SIG-M5 treated with dmso at 0.1 percent for 504 hours (cell line): ENCODE measurements at regions not wholly inside any gene's neighbourhood (a gene's known extent, or its start where the extent isn't known, plus 50 kb on each side); places are given as distances from the start of the nearest gene placed in this dataset.

Source experiments
- DNase-seq: peaks from one replicate; lab custom pipeline; 2025; ENCODE audit not compliant: unreplicated experiment; lab: John Stamatoyannopoulos, UW

DNA sequence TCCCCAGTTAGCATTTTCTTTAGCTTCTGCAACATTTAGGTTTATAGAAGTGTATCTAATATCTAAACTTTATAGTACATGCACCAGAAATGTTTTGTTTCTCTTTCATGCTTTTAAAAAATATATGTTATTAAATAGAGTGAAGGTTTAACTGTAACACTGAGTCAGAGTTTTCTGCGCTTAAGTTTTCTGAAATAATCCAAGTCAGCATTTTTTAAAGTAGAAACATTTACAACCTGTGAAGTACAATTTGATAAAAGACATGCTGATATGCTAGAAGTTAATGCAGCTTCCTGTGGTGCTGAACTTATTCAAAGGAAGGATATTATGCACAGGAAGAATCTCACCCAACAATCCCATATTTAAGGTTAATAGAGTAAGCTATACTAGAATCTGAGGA is 1096.8 kb downstream of the LRFN5 start:
- DNase-seq = no peak

DNA sequence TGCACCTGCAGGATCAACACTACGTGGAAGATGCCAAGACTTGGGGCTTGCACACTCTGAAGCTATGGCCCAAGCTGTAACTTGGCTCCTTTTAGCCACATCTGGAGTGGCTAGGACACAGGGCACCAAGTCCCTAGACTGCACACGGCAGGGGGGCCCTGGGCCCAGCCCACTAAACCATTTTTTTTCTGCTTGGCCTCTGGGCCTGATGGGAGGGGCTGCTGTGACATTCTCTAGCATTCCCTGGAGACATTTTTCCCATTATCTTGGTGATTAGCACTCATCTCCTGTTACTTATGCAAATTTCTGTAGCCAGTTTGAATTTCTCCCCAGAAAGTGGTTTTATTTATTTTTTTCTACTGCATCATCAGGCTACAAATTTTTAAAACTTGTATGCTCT is 1080.7 kb downstream of the LRFN5 start:
- no peak for DNase-seq

DNA sequence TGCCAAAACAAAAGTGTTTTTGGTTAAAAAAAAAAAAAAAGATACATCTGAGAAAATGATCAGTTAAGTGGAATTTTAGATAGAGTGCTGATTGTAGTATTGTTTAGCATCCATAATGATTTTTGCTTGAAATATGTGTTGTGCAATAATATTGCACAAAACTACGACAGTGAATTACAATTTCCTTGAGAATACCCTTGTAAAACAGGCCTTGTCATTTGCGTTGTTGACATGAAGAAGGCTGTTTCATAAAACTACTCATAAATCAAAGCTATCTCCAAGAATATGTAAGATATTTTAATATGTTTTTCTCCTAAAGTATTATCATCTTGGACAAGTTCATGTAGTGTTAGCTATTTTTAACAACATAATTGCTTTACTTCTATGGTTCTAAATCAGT is 1077.0 kb downstream of the LRFN5 start:
- no peak for DNase-seq

DNA sequence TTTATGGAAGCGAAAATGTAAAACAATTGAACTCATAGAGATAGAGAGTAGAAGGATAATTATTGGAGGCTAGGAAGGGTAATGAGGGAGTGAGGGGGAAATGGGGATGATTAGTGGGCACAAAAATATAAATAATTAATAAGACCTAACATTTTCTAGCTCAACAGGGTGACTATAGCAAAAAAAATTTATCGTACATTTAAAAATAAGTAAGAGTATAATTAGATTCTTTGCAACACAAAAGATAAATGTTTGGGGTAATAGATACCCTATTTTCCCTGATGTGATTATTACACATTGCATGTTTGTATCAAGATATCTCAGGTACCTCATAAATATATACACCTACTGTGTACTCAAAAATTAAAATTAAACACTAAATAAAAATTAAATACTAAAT is 1070.0 kb downstream of the LRFN5 start:
- no peak for DNase-seq

DNA sequence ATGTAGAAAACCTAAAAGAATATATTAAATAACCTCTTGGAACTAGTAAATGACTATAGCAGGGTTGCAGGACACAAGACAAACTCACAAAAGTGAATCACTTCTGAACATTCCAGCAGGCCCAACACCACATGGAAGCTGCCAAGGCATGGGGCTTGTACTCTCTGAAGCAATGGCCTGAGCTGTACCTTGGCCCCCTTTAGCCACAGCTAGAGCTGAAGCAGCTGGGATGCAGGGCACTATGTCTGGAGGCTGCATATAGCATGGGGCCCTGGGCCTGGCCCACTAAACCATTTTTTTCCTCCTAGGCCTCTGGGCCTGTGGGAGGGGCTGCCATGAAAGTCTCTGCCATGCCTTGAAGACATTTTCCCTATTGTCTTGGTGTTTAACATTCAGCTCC is 1067.3 kb downstream of the LRFN5 start:
- DNase-seq = no peak

DNA sequence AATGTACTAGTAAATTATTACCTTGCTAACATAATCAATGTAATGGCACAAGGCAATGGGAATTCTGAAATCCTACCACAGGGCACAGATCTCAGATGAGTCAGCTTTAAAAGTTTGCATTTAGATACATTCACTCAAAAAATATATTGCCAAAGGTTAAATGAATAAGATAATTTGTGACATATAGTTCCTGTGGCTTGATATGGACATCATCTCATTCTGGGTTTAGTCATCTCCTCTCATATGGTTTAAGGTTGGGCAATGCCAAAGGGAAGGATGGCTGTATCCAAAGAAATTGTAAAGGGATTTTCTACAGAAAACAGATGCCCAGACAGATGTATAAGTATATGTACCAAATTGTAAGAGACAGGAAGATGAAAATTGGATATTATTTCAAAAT is 1065.0 kb downstream of the LRFN5 start:
- DNase-seq = no peak

DNA sequence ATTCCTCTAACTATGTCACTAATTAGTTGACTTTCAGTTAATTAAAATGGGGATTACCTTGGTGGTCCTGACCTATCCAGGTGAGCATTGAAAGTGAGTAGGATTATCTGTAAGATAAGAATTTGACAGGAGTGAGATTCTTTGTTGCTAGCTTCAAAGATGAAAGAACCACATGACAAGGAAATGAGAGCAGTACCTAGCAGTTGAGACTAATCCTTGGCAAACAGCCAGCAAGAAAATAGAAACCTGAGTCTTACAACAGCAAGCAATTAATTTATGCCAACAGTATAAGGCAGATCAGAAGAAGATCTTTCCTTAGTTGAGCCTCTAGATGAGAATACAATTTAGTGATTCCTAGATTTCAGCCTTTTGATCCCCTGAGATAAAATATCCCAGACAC is 1058.4 kb downstream of the LRFN5 start:
- DNase-seq = no peak

DNA sequence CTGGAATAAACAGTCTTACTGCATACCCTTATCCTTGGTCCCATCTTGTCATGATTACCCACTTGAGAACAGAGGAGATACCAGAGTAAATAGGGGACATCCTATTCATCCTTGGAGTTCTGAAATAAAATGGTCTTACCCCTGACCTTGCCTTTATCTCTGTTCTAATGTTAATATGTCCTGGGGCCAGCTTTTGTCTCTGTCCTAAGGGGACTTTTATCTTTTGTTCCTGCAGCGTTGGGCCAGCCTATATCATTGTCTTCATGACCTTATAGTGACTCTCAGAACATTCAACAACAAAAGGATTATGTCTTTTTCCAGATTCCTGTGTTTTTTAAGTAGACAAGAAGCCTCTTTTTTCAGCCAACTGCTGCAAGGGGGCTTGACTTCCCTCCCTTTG is 1057.5 kb downstream of the LRFN5 start:
- DNase-seq = no peak

DNA sequence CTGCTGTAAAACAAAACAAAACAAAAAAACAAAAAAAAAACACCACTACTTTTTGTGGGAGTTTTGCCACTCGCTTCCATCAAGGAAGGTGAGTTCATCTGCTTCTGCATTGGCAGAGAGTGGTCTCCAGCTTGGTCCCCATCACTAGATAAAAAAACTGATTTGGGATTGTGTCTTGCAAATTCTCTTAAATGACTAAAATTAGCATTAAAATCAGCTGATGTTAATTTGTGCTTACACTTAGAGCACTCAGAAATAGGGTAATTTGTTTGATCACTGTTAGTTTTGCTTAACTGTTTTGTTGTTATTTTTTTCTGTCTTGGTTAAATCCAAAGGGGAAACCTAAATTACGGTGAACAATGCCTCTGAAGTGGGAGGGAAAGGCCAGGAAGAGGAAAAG is 1048.0 kb downstream of the LRFN5 start:
- no peak for DNase-seq

DNA sequence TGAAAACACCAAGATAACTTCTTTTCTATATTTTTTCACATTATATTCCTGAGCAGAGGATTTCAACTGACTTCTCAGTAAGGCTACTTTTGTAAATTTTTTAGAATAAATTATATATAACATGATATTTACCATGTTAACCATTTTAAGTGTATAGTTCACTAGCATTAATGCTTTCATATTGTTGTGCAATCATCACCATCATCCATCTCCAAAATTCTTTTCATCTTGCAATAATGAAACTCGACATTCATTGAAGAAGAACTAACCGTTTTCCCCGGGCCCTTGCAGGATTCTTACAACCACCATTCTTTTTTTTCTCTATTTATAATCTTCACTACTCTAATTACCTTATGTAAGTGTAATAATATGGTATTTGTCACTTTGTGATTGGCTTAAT is 1036.1 kb downstream of the LRFN5 start:
- DNase-seq = no peak

DNA sequence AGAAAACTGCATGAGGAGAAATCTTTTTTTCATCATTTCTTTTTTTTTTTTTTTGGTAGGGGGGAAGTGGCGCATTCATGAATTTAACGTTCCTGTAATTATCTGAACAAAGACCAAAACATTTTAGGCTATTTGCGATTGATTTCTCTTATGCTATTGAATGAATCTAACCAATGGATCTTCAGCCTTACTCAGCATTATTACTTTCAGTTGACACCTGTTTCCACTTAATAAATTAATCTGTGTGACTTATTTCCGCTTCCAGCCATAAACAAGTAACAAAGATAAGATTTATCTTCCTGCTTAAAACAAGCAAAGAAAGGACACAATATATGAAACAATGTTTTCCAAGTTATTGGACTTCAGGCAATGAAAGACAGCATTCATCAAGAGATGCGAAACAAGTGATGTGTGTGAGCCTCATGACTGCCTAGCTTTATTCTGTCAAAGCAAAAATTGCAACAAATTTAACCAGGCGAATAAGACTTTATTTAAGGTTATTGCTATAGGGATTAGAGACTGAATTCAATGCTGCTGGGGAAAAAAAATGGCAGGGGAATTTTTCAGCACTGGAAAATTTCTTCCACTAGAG is 1026.9 kb downstream of the LRFN5 start:
- no peak for DNase-seq

DNA sequence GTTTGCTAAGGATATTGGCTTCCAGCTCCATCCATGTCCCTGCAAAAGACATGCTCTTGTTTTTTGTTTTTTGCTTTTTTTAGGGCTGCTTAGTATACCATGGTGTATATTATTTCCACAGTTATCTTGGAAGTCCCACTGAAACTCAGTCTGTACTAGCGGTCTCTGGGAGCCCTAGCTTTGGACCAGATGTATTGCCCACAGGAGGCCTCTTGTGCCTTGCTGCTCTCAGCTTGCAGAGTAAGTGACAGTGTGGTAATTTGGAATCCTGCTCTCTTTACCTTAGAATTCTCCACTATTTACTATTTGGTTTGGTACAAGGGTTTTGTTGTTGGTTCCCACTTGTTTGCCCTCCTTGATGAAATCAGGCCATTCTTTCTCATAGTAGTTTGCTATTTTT is 1022.9 kb downstream of the LRFN5 start:
- DNase-seq = no peak

DNA sequence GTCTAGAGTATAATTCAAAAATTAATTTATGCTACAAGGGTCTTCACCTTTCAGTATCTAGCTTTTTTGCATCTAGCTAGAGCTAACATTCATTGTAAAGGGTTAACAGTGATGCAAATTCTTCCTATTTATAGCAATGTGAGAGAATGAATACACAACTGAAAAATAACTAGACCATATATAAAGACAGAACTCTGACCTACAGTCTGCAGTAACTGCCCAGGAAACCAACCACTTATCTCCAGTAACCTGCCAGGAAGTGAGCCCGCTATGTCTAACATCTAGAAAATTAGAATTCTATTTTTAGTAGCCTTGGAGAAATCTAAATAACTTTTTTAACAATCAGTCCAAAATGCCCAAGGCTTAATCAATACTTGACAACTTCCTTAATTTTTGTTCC is 1021.9 kb downstream of the LRFN5 start:
- no peak for DNase-seq

DNA sequence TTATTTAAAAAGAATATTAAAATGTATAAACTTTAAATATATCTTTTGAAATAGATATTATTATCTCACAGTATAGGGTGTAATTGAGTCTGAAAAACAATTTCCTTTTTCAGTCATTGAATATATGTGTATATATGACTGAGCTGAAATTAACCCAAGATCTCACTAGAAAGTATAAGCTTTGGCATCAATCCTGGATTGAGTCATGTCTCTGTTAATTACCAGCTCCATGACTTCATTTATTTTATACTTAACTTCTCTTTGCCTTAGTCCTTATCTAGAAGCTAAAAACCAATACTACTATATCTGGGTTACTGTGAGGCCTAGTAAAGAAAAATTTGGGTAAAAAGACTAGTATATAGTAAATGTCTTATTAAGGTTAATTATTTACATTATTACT is 1020.3 kb downstream of the LRFN5 start:
- no peak for DNase-seq

DNA sequence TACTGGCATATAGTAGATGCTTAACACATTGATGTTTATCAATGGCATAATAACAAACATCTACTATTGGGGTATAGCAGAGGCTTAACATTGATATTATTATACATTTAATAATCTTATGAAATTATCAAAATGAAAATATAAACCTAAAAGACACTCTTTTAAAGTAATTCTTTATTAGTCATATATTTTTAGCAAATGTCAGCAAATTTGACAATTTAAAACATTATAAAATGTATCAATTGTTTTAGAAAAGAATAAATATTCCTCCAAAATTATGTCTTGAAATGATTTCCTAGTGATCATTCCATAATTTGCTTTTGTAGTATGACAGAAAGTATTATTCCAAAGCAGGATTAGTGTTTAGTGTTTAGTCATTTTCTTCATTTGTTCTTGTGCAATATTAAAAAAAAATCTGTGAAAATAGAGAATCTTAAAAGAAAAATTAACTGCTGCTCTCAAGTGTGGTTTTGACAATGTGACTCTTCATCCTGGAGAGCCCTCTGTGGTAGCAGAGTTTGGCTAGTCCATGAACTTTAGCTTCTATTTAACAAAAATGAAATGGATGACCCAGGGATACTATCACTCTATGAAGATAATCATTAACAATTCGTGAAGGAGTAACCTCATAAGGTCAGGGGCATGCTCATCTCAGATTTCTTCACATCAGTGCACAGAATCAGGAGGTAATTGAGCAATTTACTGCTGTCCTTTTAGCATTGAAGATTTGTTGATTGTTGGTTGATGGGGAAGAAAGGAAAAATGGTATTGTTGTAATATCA is 1018.5 kb downstream of the LRFN5 start:
- DNase-seq = no peak

DNA sequence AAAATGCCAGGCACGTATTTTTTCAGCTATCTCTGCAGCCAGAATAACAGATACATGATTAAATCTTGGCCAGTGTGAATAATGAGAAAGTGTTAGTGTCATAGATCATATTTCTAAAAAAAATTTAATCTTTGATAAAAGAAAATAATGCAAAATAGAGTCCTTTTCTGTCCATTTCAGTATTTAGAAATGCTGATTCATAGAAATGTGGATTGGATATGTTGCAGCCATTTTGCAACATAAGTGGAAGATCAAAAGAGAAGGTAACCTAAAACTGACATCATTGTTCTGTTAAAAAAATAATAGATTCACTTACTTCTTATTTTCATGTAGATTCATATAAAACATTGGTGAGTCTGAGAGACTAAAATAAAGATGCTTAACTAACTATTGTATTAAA is 1010.3 kb downstream of the LRFN5 start:
- no peak for DNase-seq

DNA sequence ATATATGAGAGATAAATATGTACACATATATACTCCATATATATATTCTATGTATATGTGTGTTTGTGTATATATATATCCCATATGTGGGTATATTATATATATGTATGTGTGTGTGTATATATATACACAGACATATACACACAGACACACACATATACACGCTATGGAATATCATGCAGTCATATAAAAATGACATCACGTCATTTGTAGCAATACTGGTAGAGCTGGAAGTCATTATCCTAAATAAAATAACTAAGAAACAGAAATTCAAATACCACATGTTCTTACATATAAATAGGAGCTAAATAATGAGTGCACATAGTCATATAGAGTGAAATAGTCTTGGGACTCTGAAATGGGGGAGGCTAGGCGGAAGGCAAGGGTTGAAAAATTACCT is 1000.2 kb downstream of the LRFN5 start:
- no peak for DNase-seq

DNA sequence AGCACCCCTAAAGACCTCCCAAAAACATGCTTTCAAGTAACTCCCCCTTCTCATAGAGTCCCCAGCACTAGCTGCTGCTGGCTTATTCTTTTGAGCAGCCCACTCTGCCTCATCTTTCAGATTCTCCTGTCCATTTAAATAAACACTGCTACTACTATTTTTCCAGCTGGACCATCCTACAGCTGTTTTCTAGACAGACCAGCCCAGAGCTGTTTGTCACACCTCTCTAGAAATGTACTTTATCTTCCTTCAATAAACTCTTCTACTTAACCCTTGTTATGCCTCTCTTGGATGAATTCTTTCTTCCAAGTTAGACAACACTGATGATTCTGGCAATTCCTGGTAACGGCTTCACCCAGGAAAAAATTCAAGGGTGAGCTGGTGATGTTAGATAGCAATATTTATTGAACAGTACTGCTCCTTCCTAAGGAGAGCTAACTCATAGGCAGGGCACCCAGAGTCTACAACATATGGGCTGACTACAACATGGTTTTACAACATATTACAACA is 995.7 kb downstream of the LRFN5 start:
- DNase-seq = no peak

DNA sequence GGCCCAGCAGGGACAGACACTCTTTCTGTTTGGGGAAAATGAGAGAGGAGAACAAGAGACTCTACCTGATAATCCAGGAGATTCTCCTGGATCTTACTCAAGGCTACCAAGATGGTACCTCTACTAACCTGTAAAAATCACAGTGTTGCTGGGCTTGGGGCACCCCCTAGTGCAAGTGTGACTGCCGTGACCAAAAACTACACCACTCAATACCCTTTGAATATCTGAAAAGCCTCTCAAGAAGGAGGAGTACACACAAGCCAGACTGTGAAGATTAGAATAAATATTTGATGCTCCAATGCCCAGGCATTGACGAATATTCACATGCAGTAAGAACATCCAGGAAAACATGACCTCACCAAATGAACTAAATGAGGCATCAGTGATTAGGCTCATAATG is 965.4 kb downstream of the LRFN5 start:
- DNase-seq = no peak

DNA sequence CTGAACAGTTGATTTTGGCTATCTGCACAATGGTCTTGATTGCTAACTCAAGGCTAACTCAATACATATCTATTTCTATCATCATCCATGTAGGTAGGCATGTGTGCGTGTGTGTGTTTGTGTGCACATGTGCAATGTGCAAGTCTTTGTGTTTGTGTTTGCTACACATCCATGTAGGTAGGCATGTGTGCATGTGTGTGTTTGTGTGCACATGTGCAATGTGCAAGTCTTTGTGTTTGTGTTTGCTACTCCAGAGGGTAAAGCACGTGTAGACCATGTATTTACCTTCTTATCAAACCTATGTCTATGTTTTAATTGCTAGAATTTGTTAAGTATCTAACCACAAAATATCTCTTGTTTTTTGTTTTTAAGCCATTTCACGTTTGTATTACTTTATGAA is 962.6 kb downstream of the LRFN5 start:
- no peak for DNase-seq

DNA sequence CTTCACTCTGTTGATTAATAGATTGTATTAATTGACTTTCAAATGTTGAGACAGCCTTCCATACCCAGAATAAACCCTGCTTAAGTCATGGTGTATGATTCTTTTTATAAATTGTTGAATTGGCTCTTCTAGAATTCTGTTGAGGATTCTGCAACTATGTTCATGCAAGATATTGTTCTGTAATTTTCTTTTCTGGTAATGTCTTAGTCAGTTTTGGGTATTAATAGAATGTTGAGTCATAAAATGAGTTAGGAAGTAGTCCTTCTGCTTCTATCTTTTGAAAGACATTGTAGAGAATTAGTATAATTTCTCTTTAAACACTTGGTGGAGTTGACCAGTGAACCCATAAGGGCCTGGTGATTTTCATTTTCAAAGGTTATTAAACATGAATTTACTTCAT is 958.9 kb downstream of the LRFN5 start:
- peak; percentile 18 for DNase-seq

DNA sequence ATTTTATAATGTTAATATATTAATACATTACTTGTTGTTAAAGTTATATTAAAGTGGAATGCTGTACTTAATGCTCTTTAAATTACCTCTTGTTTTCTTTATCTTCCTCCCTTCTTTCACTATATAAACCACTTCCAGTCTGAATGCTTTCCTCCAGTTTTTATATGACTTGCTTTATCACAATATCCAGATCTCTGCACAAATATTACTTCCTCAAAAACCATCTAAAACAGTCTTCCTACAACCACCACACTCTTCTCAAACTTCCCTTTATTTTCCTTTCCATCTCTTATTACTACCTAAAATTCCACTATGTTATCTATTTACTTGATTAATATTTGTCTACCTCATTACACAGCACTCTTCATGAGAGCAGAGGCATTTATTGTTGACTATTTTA is 956.6 kb downstream of the LRFN5 start:
- DNase-seq = no peak

DNA sequence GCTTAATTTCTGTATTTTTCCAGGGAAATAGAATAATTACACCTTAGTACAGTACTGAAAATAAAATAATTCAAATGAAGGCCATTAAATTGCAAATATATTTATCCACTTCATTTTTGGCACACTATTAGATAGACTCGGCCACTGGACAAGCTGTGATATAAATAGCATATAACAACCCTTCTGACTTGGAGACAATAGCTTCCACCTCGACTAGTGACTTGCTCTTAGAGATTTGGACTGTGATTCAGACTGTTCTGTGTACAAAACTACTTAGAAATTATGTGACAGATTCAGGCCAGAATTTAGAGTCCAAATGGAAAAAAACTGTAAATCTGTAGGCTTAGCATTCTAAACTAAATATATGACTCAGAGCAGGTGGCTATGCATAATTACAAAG is 949.9 kb downstream of the LRFN5 start:
- no peak for DNase-seq
